Neural progenitor cell (in vitro differentiated cells): ENCODE measurements at regions not wholly inside any gene's neighbourhood (a gene's known extent, or its start where the extent isn't known, plus 50 kb on each side); places are given as distances from the start of the nearest gene placed in this dataset.
A peak's percentile ranks its signal among the peaks of the same experiment; 100 is the strongest.

ENCODE experiments used
- DNase-seq: peaks from one replicate; pipeline ENCODE4 v3.0.0-alpha.2; 2016; ENCODE audit warnings: low spot score
- H2AFZ ChIP-seq: fragments of 200-600 bp; sonication (generic); replicated peaks from 2 replicates; pipeline ENCODE4 v1.6.1; 2016; ENCODE audit warnings: antibody characterized with exemption
- H3F3A ChIP-seq: fragments of 200-600 bp; sonication (generic); 2 replicates; pipeline ENCODE4 v1.6.1; 2016; ENCODE audit warnings: antibody characterized with exemption, low read depth
- H3K27ac ChIP-seq: fragments of 200-600 bp; sonication (generic); 2 replicates; pipeline ENCODE4 v1.5.1; 2016; ENCODE audit warnings: mild to moderate bottlenecking
- H3K27me3 ChIP-seq: fragments of 200-600 bp; sonication (generic); 2 replicates; pipeline ENCODE4 v1.6.1; 2016; ENCODE audit warnings: mild to moderate bottlenecking, moderate library complexity
- H3K36me3 ChIP-seq: fragments of 200-600 bp; sonication (generic); 2 replicates; pipeline ENCODE4 v1.5.1; 2016
- H3K4me1 ChIP-seq: fragments of 200-600 bp; sonication (generic); 2 replicates; pipeline ENCODE4 v1.6.1; 2016; ENCODE audit warnings: mixed run types
- H3K4me2 ChIP-seq: fragments of 200-600 bp; sonication (generic); 2 replicates; pipeline ENCODE4 v1.6.1; 2016
- H3K4me3 ChIP-seq: fragments of 200-600 bp; sonication (generic); 2 replicates; pipeline ENCODE4 v1.5.1; 2016
- H3K79me2 ChIP-seq: fragments of 200-600 bp; sonication (generic); 2 replicates; pipeline ENCODE4 v1.6.1; 2016; ENCODE audit warnings: low read depth
- H3K9ac ChIP-seq: fragments of 200-600 bp; sonication (generic); 2 replicates; pipeline ENCODE4 v1.6.1; 2016
- H3K9me3 ChIP-seq: fragments of 200-600 bp; sonication (generic); 2 replicates; pipeline ENCODE4 v1.5.1; 2016; ENCODE audit warnings: low read depth
- H4K20me1 ChIP-seq: fragments of 200-600 bp; sonication (generic); 2 replicates; pipeline ENCODE4 v1.6.1; 2016; ENCODE audit warnings: low read depth
- H3K27ac Mint-ChIP-seq: 3 replicates; pipeline ENCODE4 v1.8.0; 2021; ENCODE audit warnings: mixed read lengths
- H3K27me3 Mint-ChIP-seq: 2 replicates; pipeline ENCODE4 v1.8.0; 2022; ENCODE audit warnings: low read depth, mild to moderate bottlenecking, inconsistent platforms, moderate library complexity, mixed read lengths; ENCODE audit not compliant: insufficient read depth
- H3K36me3 Mint-ChIP-seq: 3 replicates; pipeline ENCODE4 v1.8.0; 2021; ENCODE audit warnings: mixed read lengths
- H3K4me1 Mint-ChIP-seq: 3 replicates; pipeline ENCODE4 v1.8.0; 2021; ENCODE audit warnings: mixed read lengths
- H3K4me3 Mint-ChIP-seq: 3 replicates; pipeline ENCODE4 v1.8.0; 2021; ENCODE audit warnings: mild to moderate bottlenecking, moderate library complexity, mixed read lengths
- H3K9me3 Mint-ChIP-seq: 3 replicates; pipeline ENCODE4 v1.8.0; 2020; ENCODE audit warnings: mixed read lengths
- EZH2 ChIP-seq: fragments of 200-600 bp; sonication (generic); IDR thresholded peaks from 2 replicates; pipeline ENCODE4 v1.6.1; 2017; ENCODE audit warnings: antibody characterized with exemption, mild to moderate bottlenecking, moderate library complexity
- EZH2phosphoT487 ChIP-seq: fragments of 200-600 bp; sonication (generic); IDR thresholded peaks from 2 replicates; pipeline ENCODE4 v1.6.1; 2017; ENCODE audit warnings: antibody characterized with exemption
- TF ChIP-seq, protein P1 (sequence below): fragments of 200-600 bp; sonication (generic); IDR thresholded peaks from 2 replicates; pipeline ENCODE4 v1.5.1; 2017; ENCODE audit warnings: antibody characterized with exemption, mild to moderate bottlenecking

DNA sequence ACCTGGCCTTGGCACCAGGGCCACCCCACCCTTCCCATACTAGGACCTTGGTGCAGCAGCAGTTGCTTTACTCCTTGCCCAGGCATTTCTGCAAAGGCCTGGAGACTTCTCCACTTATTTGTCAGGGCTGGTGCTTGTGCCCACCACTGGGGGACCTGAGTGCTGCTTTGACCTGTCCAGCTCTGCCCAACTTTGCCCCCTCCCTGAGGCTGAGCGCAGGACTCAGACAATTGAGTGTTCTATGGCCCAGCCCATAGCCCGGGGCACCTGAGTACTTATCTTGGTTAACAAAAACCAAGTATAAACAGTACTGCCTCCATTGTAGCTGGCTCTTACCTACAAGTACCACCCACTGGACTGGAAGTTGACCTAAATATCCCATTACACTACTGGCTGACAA is 406.1 kb upstream of the CHD1 start:
- H3K4me1 ChIP-seq: no peaks in the 10 kb centered on the region
- H3K36me3 ChIP-seq: no peaks in the 10 kb centered on the region
- H3K9me3 ChIP-seq: no peaks in the 10 kb centered on the region
- no peaks in the 10 kb centered on the region for H4K20me1 ChIP-seq
- Mint-ChIP-seq H3K4me3 (no peak overlapping the region), H3K27ac (no peak overlapping the region), H3K9me3 (peaks cover 19% of the 10 kb centered on the region), H3K27me3 (peaks cover 2% of the 10 kb centered on the region), H3K4me1 (no peaks in the 10 kb centered on the region), H3K36me3 (no peaks in the 10 kb centered on the region)
- H3K27ac ChIP-seq: no peak overlapping the region
- no peak for TF ChIP-seq EZH2phosphoT487
- no peak for TF ChIP-seq EZH2
- TF ChIP-seq, protein P1, sequence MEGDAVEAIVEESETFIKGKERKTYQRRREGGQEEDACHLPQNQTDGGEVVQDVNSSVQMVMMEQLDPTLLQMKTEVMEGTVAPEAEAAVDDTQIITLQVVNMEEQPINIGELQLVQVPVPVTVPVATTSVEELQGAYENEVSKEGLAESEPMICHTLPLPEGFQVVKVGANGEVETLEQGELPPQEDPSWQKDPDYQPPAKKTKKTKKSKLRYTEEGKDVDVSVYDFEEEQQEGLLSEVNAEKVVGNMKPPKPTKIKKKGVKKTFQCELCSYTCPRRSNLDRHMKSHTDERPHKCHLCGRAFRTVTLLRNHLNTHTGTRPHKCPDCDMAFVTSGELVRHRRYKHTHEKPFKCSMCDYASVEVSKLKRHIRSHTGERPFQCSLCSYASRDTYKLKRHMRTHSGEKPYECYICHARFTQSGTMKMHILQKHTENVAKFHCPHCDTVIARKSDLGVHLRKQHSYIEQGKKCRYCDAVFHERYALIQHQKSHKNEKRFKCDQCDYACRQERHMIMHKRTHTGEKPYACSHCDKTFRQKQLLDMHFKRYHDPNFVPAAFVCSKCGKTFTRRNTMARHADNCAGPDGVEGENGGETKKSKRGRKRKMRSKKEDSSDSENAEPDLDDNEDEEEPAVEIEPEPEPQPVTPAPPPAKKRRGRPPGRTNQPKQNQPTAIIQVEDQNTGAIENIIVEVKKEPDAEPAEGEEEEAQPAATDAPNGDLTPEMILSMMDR: no peak
- H3K27me3 ChIP-seq: no peaks in the 10 kb centered on the region
- DNase-seq: no peak
- no peaks in the 10 kb centered on the region for H3F3A ChIP-seq
- no peak overlapping the region for H3K9ac ChIP-seq
- no peak overlapping the region for H3K4me2 ChIP-seq
- no peaks in the 10 kb centered on the region for H3K79me2 ChIP-seq
- no peak overlapping the region for H3K4me3 ChIP-seq
- H2AFZ ChIP-seq: no peak overlapping the region

DNA sequence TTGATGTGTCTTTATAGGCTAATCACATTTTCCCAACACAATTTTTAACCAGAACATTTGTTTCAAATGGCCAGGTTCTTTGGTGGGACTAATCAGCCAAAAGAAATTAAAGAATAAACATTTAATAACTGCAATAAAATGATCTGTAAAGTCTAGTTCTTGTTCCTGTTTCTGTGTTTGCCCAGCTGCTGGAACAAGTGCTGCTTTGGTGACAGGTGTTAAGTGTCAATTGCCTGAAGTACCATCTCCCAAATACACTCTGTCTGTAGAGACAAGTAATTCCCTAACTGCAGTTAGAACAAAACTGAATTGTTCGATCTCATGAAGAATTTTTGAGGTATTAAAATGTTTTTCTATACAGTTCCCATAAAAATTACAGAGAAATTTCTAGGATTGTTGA is 402.3 kb upstream of the CHD1 start:
- no peaks in the 10 kb centered on the region for H3K9me3 ChIP-seq
- no peaks in the 10 kb centered on the region for H3K4me1 Mint-ChIP-seq
- H3K9me3 Mint-ChIP-seq: peaks cover 3% of the 10 kb centered on the region
- no peak overlapping the region for H3K4me2 ChIP-seq
- H2AFZ ChIP-seq: no peak overlapping the region
- H3K36me3 Mint-ChIP-seq: no peaks in the 10 kb centered on the region
- H3K27ac ChIP-seq: no peak overlapping the region
- H3K36me3 ChIP-seq: no peaks in the 10 kb centered on the region
- no peak overlapping the region for H3K27ac Mint-ChIP-seq
- no peaks in the 10 kb centered on the region for H4K20me1 ChIP-seq
- TF ChIP-seq EZH2: no peak
- TF ChIP-seq, protein P1: no peak
- no peak for TF ChIP-seq EZH2phosphoT487
- no peak for DNase-seq
- H3K4me3 ChIP-seq: no peak overlapping the region
- no peak overlapping the region for H3K4me3 Mint-ChIP-seq
- H3K79me2 ChIP-seq: no peaks in the 10 kb centered on the region
- H3F3A ChIP-seq: no peaks in the 10 kb centered on the region
- H3K4me1 ChIP-seq: no peaks in the 10 kb centered on the region
- H3K27me3 Mint-ChIP-seq: peaks cover 2% of the 10 kb centered on the region
- no peak overlapping the region for H3K9ac ChIP-seq
- H3K27me3 ChIP-seq: no peaks in the 10 kb centered on the region

DNA sequence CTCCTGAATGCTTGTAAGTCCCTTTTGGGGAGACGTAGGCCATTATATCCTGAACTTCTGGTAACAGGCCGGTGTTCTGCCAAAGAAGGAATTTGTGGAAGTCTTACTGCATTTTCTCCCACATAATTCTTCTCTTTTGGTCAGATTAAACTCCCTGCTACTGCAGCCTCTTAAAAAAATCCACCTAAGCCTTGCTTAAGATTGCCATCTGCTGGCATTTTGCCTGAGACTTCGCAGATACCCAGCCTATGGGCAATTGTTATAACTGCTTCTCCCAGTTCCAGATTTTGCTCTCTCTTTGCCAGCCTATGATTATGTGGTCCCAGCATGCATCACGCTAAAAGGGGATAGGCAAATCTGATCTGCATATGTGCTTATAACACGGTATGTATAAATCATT is 391.6 kb upstream of the CHD1 start:
- Mint-ChIP-seq H3K4me3 (no peak overlapping the region), H3K27ac (no peak overlapping the region), H3K36me3 (no peaks in the 10 kb centered on the region), H3K27me3 (no peaks in the 10 kb centered on the region), H3K4me1 (no peaks in the 10 kb centered on the region), H3K9me3 (no peaks in the 10 kb centered on the region)
- no peaks in the 10 kb centered on the region for H3K27me3 ChIP-seq
- no peaks in the 10 kb centered on the region for H3K9me3 ChIP-seq
- no peak overlapping the region for H3K4me3 ChIP-seq
- TF ChIP-seq, protein P1: peak; percentile 45
- TF ChIP-seq EZH2phosphoT487: no peak
- H2AFZ ChIP-seq: no peak overlapping the region
- no peaks in the 10 kb centered on the region for H4K20me1 ChIP-seq
- no peaks in the 10 kb centered on the region for H3F3A ChIP-seq
- no peaks in the 10 kb centered on the region for H3K79me2 ChIP-seq
- H3K4me1 ChIP-seq: no peaks in the 10 kb centered on the region
- no peak overlapping the region for H3K27ac ChIP-seq
- no peaks in the 10 kb centered on the region for H3K36me3 ChIP-seq
- no peak overlapping the region for H3K9ac ChIP-seq
- peak; percentile 49 for DNase-seq
- H3K4me2 ChIP-seq: no peak overlapping the region

DNA sequence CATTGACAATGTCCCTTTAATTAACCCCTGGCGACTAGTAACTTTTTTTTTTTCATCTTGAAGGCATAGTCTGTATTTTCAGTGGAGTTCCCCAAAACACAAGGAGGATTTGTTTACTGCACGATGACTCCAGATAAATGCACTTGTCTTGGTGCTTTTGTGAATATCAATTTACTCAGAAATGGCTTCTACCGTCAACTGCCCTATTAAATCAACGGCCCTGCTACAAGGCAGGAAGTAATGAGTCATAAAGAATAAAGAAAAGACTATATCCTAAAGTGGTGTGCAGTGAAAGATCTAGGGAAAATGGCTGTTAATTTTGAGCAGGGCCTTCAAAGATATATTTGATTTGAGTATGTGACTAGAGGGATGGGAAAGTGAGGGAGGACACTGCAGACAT is 388.3 kb upstream of the CHD1 start:
- Histone ChIP-seq H3F3A (no peaks in the 10 kb centered on the region), H2AFZ (no peak overlapping the region), H3K27me3 (no peaks in the 10 kb centered on the region), H4K20me1 (no peaks in the 10 kb centered on the region), H3K4me2 (no peak overlapping the region), H3K36me3 (no peaks in the 10 kb centered on the region), H3K27ac (no peak overlapping the region), H3K9ac (no peak overlapping the region), H3K9me3 (no peaks in the 10 kb centered on the region), H3K4me3 (no peak overlapping the region), H3K4me1 (no peaks in the 10 kb centered on the region), H3K79me2 (no peaks in the 10 kb centered on the region)
- no peak for TF ChIP-seq EZH2phosphoT487
- no peak for TF ChIP-seq EZH2
- TF ChIP-seq, protein P1: no peak
- Mint-ChIP-seq H3K27me3 (no peaks in the 10 kb centered on the region), H3K9me3 (no peaks in the 10 kb centered on the region), H3K4me1 (no peaks in the 10 kb centered on the region), H3K27ac (no peak overlapping the region), H3K36me3 (no peaks in the 10 kb centered on the region), H3K4me3 (no peak overlapping the region)
- no peak for DNase-seq
